ENCODE measurements at regions not wholly inside any gene's neighbourhood (a gene's known extent, or its start where the extent isn't known, plus 50 kb on each side); places are given as distances from the start of the nearest gene placed in this dataset.

DNA sequence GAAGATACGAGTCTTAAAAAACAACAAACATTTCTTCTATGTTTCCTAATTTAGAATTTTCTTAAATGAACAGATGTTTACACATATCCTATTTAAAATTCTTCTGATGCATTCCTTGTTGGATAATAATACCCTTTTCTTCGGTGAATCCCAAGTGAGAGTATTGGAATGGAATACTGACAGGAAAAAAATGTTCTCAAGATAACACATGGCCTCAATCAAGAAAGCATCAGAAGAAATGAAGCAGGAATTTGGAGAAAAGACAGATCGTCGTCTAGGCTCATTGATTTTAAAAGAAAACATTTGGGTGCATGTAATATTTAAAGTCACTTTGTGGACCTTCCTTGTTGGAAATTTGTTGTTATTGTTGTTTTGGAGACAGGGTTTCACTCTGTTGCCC, 196.9 kb upstream of the ANK2 start:
- DNase-seq: no peak

DNA sequence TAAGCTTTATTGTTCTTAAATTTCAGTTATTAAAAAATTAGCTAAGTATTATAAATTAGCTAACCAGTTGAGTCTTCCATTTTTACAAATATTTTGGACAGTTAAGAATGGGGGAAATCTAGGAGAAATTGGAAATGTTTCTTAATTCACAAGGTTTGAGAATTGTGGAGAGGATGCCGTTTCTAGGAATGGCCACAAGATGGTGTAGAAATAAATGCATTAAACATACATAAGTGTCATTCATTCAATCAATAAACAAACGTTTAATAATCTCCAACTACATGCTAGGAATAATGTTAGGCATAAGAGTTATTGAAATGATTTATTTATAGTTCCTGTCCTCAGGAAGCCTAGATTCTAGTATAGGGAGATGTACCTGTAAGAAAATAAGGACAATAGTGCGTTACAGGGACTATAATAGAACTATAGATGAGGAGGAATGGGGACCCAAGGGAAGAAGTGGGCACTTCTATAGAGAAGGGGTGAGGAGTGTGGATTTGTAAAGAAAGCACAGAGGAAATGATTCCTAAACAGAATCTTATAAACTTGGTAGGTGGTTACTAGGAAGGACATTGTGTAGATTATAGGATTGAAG, 195.7 kb upstream of the ANK2 start:
- DNase-seq: no peak

DNA sequence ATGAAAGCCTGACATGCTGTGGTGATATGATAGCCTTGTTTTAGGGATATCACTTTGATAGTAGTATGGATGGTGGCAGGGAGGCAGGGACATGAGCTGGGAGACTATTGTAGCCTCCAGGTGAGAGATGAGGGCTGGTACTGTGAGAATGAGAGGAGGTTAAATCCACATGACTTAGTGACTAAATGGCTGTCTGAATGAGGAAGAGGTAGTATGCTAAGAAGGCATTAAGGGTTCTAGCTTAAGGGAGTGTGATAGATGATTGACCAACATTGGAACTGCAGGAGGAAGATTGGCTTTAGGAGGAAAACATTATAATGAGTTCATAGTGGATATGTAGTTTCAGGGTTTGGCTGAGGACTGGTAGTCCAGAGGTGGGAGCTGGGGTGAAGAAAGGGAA, 195.0 kb upstream of the ANK2 start:
- no peak for DNase-seq

DNA sequence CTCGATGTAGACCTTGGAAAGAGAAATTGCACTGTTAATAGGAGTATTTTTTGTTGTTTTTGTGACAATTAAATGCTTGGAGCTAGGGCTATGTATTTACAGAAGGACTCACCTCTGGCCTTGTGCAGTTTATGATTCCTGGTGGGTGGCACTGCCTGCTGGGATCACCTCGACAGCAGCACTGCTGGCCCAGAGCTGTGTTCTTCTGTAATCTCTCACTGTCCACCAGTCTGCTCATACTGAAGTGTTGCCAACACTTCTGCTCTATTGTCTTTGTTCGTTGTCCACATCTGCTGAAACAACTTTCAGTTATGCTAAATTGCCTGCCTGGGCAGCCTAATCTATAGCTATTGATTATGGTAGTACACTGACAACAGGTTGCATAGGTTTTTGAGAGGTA, 194.4 kb upstream of the ANK2 start:
- no peak for DNase-seq

DNA sequence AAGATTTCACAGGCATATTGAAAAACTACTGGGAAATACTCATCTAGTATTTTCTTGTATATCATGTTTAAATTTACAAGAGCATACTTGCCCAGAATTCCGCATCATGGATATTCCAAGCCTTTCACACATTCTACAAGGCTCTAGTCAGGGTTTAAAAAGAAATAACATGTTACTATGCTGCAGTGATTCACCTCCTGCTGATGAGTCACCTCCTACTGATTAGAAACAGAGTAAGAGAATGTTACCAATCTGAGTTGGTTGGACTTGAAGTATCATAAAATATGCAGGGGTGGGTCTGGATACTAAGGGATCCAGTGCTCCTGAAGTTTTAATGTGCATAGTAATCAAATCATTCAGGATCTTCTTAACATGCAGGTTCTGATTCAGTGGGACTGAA, 192.0 kb upstream of the ANK2 start:
- no peak for DNase-seq

DNA sequence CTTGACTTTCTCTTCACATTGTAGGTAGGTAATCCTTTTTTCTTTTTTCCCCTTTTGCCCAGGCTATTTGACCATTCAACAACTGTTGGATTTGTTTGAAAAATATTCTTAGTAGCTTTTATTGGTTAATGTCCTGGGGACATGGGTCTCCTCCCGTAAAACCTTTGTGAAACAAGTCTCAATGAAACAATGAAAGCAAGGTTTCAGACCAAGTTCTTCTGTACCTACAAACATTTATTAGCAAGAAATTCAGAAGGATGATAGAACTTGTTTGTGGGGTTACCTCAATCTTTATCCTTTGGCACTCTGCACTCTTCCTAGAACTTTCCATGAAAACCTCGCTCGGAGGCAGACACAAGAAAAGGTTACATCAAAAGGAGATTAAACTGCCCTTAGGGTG, 190.7 kb upstream of the ANK2 start:
- no peak for DNase-seq

DNA sequence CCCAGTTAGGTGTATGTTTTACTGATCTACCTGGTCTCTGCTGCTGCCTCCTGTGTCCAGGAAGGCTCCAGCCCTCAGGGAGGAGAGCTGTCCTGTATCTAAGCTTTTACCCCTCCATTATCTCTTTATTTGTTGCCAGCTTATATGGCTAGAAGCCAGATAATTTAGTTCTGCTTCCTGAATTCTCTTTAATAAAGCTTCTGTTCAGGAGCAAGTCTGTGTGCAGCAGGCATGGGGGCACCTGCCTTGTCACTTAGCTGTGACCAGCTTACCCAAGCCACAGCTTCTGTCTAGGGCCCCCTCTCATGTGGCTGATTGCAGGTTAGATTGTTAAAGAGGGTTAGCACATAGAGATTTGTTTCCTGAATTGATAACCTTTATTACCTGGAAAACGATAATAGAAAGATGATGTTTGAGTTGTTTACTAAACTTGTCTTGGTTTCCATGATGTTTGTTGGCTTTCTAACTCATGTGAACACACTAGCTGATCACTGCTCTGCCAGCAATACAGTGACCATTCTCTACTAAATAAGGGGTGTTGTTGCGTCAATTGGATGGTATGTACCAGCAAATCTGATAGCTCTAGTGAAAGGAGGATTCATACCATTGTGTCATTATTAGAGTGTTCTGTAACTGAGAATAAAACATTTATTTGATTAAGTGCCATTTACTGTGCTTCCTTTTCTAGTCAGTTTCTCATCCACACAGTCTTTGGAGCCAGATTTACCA, 189.8 kb upstream of the ANK2 start:
- DNase-seq: no peak

DNA sequence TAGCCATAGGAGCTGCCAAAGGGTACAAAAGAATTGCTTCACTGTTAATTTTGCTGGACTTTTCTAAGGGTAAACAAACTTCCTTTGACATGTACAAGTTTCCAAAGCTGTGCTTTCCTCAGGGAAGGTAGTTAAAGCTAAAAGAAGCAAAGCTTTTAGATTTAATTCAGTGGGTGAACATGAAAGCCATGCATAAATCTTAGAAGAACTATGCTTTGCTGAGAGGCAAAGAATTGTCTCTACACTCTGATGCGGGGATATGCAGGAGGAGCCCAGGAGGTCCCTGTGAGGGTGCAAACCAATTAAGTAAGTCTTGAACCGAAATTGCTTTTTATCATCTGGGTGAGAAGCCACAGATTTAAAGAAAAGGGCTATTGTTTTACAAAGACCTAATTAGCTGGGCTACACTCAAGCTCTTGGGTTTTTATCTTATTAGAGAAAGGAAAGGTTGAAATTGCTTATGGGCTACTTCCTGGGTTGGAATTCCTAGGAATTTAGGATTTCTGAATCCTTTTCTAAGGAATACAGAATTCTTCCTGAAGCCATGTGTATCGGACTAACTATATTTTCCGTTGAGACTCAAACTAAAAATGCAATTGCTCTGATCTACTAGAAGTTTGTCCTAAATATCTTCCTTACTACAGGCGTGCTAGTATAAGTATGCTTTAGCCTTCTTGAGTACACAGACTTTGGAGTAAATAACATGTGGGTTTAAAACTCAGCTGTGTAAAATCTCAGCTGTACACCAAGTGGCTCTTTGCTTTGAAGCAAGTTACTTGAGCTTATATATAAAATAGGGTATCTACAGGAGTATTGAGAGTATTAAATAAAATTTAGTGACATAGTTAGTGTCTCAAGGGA, 188.4 kb upstream of the ANK2 start:
- no peak for DNase-seq

DNA sequence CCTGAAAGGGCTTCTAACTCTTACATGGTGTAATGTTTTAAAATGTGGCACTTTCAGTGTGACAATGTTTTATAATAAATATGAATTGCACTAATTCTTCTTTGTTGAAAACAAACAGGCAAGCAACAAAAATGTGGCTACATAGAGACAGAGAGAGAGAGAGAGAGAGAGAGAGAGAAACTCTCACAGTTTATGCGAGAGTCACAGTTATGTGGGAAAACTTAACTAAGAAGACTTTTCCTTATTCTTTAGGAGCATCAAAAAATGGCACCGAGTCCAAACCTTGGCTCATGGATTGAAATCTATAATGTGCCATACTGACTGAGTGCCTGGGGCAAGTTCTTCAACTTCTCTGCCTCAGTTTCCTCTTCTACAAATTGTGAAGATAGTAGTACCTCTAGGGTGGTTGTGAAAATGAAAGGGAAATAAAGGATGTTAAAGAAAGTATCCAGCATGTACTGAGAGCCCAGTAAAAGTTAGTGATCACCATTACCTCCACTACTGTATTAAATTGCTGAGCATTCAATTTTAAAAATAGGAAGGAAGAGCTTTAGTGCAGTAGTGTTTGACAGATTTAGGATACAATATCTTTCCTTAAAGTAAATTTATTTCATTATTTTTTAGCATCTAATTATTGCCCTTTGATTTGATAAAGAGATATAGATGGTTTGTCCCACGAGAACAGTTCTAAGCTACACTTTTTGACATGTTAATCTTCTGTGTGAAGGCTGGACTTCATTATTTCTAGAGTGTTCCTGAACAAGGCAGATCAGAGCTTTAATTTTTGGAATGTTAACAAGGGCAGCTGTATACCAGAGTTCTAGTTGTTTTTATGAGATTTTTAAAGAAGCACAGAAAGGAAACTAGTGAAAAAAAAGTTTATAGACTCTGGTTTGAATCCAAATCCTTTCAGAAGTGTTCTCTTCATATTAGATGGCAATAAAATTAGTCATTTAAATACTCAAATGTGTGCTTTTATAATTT, 187.5 kb upstream of the ANK2 start:
- DNase-seq: no peak

DNA sequence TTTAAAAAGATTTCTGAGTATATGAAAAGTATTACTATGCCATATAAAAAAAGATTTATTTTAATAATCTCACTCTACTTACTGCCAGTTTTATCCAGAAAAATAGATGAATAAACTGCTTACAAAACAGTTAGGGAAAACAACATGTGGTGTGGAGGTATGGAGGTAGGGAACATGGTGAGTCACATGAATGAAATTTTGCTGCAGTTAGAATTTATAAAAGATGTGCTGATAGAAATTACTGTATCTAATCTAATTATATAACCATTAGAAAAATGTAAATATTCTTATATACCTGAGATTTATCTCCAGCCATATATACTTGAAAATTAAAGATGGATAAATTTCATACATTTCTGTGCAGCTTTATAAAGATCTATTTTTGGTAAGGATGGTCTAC, 184.0 kb upstream of the ANK2 start:
- DNase-seq: no peak

DNA sequence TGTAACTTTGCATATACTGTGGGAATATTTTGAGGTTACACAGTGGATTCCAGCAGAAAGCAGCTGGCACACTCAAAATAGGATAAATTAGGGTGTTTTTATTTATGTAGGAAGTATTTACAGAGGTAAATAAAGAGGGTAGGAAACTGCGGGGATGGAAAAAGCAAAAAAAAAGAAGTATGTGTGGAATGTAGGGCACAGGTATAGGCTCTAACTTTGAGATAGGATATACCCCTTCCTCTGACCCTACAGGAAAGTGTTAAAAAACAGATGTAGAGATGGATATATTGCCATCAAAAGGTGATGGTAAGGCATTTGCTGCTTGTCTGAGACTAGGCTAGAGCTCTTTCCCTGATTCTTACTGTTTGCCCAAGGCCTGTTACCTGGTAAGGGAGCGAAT, 173.1 kb upstream of the ANK2 start:
- no peak for DNase-seq

DNA sequence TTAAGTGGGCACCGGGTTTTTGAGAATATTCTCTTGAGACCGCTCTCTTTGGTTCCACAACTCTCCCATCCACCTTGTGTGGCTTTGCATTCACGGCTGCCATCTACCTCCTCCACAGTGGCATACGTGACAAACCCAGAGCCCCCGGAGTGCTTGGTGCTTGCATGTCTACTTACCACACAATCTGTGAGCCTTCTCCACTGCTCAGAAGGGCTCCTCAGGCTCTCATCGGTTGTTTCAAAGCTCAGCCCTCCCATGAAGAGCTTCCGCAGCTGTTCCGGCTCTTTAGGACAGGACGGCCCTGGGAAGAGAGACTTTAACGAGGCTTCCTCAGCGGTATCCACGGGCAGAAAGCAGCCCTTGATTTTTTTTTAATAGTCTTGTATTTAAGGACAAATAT, 167.6 kb upstream of the ANK2 start:
- no peak for DNase-seq

DNA sequence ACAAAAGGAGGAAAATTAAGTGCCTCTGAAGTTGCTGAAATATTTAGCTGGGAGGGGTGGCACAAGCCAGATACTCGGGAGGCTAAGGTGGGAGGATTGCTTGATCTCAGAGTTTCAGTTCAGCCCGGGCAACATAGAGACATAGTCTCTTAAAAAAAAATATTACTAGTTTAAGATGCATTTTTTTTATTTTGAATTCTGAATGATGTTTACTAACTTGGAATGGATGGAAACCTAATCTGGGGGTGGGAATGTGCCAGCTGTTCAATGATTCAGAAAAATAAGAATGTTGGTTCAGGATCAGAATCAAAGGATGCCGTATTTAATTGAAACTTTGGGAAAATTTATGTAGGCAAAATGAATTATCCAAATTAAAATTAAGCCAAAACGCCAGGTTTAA, 167.2 kb upstream of the ANK2 start:
- DNase-seq: no peak

DNA sequence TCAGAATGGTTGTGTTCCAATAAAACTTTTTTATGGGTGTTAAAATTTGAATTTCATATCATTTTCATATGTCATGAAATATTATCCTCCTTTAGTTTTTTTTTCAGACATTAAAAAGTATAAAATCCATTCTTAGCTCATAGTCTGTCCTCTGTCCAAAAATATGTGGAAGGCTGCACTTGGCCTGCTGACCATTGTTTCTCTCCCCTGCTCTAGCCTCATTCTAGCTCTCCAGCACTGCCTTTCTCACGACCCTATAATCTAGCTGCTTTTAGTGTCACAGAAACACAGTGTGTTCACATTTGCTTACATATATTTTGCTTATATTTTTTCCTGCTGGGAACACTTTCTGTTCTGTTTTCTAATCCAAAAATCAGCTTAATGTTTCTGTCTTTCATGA, 165.0 kb upstream of the ANK2 start:
- no peak for DNase-seq

DNA sequence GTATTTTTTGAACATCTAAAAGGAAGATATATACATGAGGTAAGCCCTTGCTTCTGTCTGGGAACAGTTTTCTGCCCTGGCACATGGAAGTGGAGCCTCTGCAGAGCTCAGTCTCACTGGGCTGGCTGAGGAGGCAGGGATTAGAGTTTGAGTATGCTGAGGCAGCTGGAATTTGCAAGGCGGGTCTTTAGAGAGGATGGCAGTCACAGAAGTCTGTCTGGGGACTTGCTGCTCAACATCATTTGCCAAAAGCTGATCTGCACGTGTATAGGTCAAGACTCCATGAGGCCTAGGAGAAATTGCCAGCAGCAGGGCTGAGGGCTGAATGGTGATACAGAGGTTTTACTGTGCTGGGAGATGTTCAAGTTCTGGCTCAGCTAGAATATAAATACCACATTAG, 163.6 kb upstream of the ANK2 start:
- no peak for DNase-seq

DNA sequence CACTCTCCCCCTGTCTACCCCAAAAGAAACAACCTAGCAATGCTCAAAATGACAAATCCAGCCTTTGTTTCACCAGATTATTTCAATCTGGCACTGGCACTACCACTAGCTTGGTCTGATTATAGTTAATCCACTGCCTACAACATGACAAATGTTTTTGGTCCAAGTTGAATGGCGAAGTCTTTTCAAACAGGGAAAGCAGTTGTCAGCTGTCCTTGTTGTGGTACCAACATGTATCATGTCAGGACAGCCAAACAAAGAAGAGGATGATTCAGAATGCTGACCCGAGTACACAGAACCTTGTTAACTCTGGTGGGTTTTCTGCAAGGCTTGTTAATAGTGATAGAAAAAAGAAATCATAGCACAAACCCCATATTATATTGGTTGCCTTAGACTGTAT, 160.8 kb upstream of the ANK2 start:
- no peak for DNase-seq

DNA sequence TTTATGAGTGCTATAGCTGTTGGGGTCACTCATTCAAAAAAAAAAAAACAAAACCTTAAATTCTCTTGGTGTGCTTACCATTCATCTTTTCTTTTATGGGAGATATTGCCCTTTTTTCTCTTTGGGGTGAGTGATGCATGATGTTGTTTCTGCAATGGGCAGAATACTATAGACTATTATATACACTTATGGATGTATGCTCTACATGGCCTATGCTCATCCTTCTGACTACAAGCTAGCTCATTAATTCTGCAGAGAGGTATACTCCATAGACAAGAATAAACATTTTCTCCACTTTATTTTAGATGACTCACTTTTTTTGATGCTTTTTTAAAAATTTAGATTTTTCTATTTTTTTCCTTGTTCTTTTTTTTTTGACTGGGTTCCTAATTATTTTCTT, 160.3 kb upstream of the ANK2 start:
- DNase-seq: no peak

DNA sequence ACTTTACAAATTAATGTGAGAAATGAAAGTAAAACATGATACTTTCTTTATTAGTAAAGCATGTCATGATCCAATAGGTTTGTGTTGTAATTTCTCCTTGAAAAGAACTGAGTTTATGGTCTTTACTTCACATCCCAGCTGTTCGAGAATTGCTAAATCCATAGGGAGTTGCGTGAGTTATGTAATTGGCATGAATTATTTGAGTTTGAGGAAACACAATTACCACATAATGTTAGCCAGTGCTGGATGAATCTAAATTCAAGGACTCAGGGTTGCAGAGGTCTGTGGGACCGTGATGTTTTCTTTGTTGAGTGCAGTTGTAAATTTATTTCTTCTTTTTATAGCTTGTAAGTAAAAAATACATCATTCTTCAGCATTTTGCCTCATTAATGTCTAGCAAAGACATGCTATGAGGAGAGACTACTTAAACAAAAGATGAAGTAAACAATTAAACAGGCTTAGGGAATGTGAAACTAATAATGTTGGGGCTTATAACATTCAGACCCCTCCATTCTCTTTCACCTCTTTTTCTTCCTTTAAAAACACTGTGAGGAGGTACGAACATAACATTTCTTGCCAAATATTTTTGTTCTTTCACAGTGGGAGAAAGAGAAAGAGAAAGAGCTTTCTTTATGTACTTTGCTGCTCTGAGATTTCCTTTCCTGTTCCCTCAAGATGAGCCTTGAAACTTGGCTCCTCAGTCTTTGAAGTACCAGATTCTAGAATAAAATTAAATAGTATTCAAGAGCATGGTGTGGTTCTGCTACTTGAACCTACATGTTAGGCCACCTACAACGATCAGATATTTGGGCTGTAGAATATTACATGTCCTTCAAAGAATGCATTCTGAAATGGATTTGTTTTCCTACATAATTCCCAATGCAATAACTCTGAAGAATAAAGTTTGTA, 159.6 kb upstream of the ANK2 start:
- no peak for DNase-seq

DNA sequence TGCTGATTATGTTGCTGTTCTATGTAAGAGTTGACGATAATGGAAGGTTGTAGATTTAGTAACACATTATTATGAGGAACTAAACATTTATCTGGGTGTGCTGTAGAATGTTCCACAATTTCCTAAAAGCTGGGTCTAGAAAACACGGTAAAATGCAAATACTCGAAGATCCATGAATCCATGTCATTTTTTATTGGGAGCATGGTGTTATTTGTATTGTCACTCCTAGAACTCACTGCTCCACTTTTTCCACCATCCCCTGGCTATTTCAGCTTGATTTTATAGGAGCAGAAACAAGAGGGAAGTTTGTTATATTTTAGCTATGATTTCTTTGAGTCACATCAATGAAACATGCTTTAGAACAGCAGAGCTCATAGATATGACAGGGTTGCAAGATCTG, 155.0 kb upstream of the ANK2 start:
- DNase-seq: no peak

DNA sequence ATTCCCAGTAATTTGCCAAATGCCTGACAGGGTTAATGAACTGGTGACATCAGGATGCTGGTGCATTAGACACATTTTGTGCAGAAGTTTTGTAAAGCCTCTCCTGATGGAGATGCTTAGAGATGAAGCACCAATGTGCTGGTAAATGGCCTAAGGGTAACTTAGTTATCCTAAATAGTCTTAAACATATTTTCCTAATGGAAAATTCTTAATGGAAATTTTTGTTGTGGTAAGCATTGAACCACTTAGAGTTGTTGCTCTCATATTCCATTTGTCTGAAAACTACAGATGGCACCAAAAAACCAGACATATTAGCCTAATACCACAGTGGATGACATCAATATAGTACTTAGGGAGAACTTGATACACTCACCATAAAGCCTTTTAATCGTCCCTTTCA, 154.5 kb upstream of the ANK2 start:
- no peak for DNase-seq

DNA sequence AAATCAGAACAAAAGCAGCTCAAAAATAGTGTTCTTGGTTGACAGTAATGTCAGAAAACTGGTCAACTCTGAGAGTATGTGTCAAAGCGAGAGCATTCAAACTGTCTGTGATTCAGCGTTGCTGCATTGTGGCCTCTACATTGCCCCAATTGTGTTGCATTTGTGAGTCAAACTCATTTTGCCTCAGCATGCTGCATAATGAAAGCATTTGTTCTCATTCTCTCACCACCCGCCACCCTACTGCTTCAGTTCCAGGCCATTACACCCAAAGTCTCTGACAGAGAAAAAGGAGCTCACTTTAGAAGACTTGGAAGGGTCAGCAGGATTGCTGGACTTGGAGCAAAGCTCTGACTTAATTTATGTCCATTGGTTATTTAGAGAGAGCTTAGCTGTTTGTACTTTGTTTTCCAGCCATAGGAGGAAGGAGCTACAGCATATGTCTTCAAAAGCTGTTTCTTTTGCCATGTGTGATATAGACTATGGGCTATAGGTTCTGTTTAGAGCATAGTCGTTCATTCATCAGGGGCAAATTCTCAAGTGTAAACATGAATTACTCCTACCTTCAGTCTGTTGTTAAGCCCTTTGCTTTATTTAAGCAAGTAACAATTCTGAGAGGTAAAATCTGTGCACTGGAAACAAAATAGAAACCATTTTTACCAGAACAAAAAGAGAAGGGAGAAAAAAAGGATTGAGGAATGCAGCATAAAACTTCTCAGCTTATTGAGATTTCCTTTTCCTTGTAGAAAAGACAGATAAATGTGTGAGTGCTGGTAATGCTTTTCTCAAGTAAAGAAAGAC, 153.4 kb upstream of the ANK2 start:
- no peak for DNase-seq

Measured in GF-D8 (cell line).